ENCODE measurements at regions not wholly inside any gene's neighbourhood (a gene's known extent, or its start where the extent isn't known, plus 50 kb on each side); places are given as distances from the start of the nearest gene placed in this dataset.

DNA sequence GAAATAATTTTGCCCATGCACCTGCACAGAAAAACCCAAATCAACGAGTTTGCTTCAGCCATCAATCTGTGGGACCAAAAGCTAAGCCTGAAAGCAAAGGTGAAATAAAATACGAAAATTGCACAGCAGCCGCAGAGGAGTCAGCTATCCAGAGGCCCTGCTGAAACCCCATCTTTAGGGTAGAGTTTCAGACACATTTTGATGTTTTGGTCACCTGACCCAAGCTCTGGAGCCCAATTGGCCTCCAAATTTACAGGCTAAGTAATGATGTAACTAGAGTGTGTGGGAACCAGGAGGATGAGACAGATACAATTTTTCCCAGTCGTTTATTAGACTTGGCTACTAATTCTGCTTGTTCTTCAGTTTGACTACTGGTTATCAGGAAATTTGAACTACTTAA, 308.6 kb upstream of the ATP11B start:
- no peaks in the 10 kb centered on the region for H3K4me1 ChIP-seq (ENCODE audit: control insufficient read depth in 1 of 2, low read depth in 2 of 2)
- TF ChIP-seq, protein P1, sequence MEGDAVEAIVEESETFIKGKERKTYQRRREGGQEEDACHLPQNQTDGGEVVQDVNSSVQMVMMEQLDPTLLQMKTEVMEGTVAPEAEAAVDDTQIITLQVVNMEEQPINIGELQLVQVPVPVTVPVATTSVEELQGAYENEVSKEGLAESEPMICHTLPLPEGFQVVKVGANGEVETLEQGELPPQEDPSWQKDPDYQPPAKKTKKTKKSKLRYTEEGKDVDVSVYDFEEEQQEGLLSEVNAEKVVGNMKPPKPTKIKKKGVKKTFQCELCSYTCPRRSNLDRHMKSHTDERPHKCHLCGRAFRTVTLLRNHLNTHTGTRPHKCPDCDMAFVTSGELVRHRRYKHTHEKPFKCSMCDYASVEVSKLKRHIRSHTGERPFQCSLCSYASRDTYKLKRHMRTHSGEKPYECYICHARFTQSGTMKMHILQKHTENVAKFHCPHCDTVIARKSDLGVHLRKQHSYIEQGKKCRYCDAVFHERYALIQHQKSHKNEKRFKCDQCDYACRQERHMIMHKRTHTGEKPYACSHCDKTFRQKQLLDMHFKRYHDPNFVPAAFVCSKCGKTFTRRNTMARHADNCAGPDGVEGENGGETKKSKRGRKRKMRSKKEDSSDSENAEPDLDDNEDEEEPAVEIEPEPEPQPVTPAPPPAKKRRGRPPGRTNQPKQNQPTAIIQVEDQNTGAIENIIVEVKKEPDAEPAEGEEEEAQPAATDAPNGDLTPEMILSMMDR (IDR thresholded peaks at IDR 0.05), result no peak

DNA sequence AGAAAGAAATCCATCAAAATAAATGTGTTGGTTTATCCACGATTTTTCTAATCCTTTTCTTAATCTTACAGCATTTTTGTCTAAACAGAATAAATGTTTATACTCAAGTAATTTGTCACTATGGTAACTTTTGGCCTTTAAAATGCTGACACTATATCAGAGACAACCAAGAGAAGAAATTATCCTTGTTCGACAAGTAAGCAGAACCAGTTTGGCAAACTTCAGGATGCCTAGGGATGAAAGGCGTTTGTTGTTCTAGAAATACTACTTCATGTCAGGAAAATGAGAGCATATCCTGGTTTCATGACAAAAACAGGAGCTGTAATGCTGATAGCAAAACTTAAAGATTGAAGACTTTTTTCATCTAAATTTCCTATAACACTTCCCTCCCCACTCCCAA, 308.0 kb upstream of the ATP11B start:
- H3K9me3 ChIP-seq, result no peaks in the 10 kb centered on the region
- H3K27me3 ChIP-seq (replicated peaks; ENCODE audit: insufficient read depth), result no peaks in the 10 kb centered on the region
- no peaks in the 10 kb centered on the region for H3K4me1 ChIP-seq (ENCODE audit: control insufficient read depth in 1 of 2, low read depth in 2 of 2)
- H3K27ac ChIP-seq, result no peak overlapping the region
- TF ChIP-seq, protein P1 (IDR thresholded peaks at IDR 0.05), result no peak
- ATAC-seq (ENCODE audit: insufficient number of reproducible peaks, low FRiP score, low read depth) (no peak), DNase-seq (ENCODE audit: low spot score) (no peak)
- H3K4me3 ChIP-seq, result no peak overlapping the region
- H3K36me3 ChIP-seq, result no peaks in the 10 kb centered on the region

More for the DNA sequence above, 308.6 kb upstream of the ATP11B start:
- no peaks in the 10 kb centered on the region for H3K9me3 ChIP-seq
- H3K27ac ChIP-seq, result no peak overlapping the region
- no peak overlapping the region for H3K4me3 ChIP-seq
- DNase-seq (ENCODE audit: low spot score), result no peak
- ATAC-seq (ENCODE audit: insufficient number of reproducible peaks, low FRiP score, low read depth), result no peak
- H3K36me3 ChIP-seq, result no peaks in the 10 kb centered on the region
- H3K27me3 ChIP-seq (replicated peaks; ENCODE audit: insufficient read depth), result no peaks in the 10 kb centered on the region

DNA sequence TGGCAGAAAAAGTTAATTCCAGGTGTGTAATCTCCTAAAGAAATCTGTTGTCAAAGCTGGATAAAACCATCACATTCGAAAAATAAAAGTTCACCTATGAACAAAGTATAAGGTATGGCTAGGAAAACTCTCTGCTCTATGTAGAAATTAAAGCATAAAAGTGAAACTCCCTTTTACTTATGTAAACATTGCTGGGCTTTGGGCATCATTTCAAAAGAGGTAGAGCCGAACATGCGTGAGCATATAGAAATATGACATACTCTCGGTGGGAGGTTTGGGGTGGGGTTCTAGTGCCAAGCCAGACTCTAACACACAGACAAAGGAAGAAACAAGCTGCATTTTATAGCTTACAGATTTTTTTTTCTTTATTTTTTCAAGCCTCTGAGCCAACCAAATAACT, 306.8 kb upstream of the ATP11B start:
- TF ChIP-seq, protein P1 (IDR thresholded peaks at IDR 0.05), result no peak
- H3K9me3 ChIP-seq, result no peaks in the 10 kb centered on the region
- H3K4me1 ChIP-seq (ENCODE audit: control insufficient read depth in 1 of 2, low read depth in 2 of 2), result no peaks in the 10 kb centered on the region
- H3K27ac ChIP-seq, result no peak overlapping the region
- no peak overlapping the region for H3K4me3 ChIP-seq
- H3K27me3 ChIP-seq (replicated peaks; ENCODE audit: insufficient read depth), result no peaks in the 10 kb centered on the region
- DNase-seq (ENCODE audit: low spot score), result no peak
- no peaks in the 10 kb centered on the region for H3K36me3 ChIP-seq
- no peak for ATAC-seq (ENCODE audit: insufficient number of reproducible peaks, low FRiP score, low read depth)

DNA sequence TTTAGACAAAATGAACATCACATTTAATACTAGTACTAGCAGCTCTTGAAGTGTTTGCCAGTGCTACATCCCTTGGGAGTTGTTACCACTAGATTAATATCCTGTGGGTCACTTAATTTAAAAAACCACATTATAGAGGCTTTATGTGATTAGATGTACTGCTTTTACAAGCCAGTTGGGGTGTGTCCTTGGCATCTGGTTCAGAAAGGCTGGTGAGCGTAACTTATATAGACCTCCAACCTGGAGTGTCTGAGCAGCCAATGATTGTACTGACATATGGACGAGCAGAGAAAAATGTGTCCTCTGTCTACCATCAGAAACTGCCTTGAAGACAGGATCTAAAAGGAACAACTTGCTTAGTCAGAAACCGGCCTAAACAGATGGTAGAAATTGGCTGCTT, 306.2 kb upstream of the ATP11B start:
- H3K27me3 ChIP-seq (replicated peaks; ENCODE audit: insufficient read depth), result no peaks in the 10 kb centered on the region
- no peak for DNase-seq (ENCODE audit: low spot score)
- no peak overlapping the region for H3K27ac ChIP-seq
- TF ChIP-seq, protein P1 (IDR thresholded peaks at IDR 0.05), result no peak
- H3K4me1 ChIP-seq (ENCODE audit: control insufficient read depth in 1 of 2, low read depth in 2 of 2), result no peaks in the 10 kb centered on the region
- H3K36me3 ChIP-seq, result no peaks in the 10 kb centered on the region
- H3K9me3 ChIP-seq, result no peaks in the 10 kb centered on the region
- no peak overlapping the region for H3K4me3 ChIP-seq
- no peak for ATAC-seq (ENCODE audit: insufficient number of reproducible peaks, low FRiP score, low read depth)

DNA sequence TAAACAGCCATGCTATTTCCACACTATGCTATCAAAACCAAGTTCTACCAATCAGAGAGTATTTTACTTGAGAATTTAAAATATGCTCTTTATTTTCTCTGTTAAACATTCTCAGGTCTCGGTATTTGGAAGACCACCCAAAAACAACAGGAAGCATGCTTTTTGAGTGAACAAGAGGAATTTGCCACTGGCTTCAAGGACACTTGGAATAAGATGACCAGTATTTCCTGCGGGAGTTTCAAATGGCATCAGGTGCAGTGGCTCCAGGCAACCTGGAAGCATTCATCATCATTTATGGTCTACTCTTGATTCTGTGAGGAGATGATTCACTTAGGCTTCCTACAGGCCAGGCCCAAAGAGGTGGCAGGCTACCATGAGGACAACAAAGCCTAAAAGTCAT, 305.7 kb upstream of the ATP11B start:
- H3K36me3 ChIP-seq, result no peaks in the 10 kb centered on the region
- TF ChIP-seq, protein P1 (IDR thresholded peaks at IDR 0.05), result no peak
- no peaks in the 10 kb centered on the region for H3K9me3 ChIP-seq
- no peaks in the 10 kb centered on the region for H3K27me3 ChIP-seq (replicated peaks; ENCODE audit: insufficient read depth)
- H3K4me1 ChIP-seq (ENCODE audit: control insufficient read depth in 1 of 2, low read depth in 2 of 2), result no peaks in the 10 kb centered on the region
- H3K27ac ChIP-seq, result no peak overlapping the region
- DNase-seq (ENCODE audit: low spot score) (no peak), ATAC-seq (ENCODE audit: insufficient number of reproducible peaks, low FRiP score, low read depth) (no peak)
- H3K4me3 ChIP-seq, result no peak overlapping the region
